K562 (cell line): ENCODE measurements at regions not wholly inside any gene's neighbourhood (a gene's known extent, or its start where the extent isn't known, plus 50 kb on each side); places are given as distances from the start of the nearest gene placed in this dataset.

ENCODE experiments used
- ATAC-seq: fragments of 200-7000 bp; cut with Tn5 transposase; 3 replicates; pipeline ENCODE4 v1.9.1; 2020; ENCODE audit warnings: moderate library complexity
- BruUV-seq: library from RNA; stranded (reverse); fragments of 400-500 nt; replicated peaks from 2 replicates; lab custom pipeline; 2021; lab: Mats Ljungman, UMichigan
- CTCF ChIA-PET: fragments of 300-600 bp; formaldehyde crosslinking; extraction: SDS; loops from one replicate; lab custom pipeline; 2021; ENCODE audit warnings: low intra/inter-chr PET ratio; lab: Yijun Ruan, JAX
- POLR2A ChIA-PET: fragments of 300-600, 350-650 bp; sonication (Branson Sonifier 250); formaldehyde crosslinking; extraction: SDS; loops from one replicate; lab custom pipeline; 2021; ENCODE audit warnings: antibody characterized with exemption, inconsistent platforms; lab: Yijun Ruan, JAX
- DNase-seq, 4 experiments: peaks; one replicate each; pipeline versions ENCODE4 v3.0.0 to v3.0.0-alpha.2; 2011 to 2018; ENCODE audit warnings: low spot score in 3 of 4, mixed read lengths in 3 of 4; ENCODE audit errors: extremely low read depth in 1 of 4
- FAIRE-seq: peaks from 2 replicates; lab custom pipeline; 2011; peaks lifted over from hg19 to GRCh38; lab: Jason Lieb, UNC
- H2AFZ ChIP-seq: 2 replicates; pipeline ENCODE4 v1.6.0; 2011; ENCODE audit warnings: low read depth, low read length, control low read depth, inconsistent platforms
- H3K27ac ChIP-seq: fragments of 200-600 bp; 3 replicates; pipeline ENCODE4 v1.8.0; 2011; ENCODE audit warnings: low read depth, mild to moderate bottlenecking, control low read depth, inconsistent platforms, low read length, moderate library complexity, mixed read lengths; ENCODE audit errors: extremely low read depth
- H3K27me3 ChIP-seq, 2 experiments: fragments of 300-600 bp in 1 of 2; 2 replicates in 1 of 2; 3 replicates in 1 of 2; pipeline versions ENCODE4 v1.6.0 to v1.8.0; 2011; ENCODE audit warnings: inconsistent platforms in 2 of 2, low read length in 2 of 2, mild to moderate bottlenecking in 1 of 2, mixed read lengths in 1 of 2, moderate library complexity in 1 of 2; ENCODE audit not compliant: control insufficient read depth in 2 of 2, insufficient read depth in 2 of 2
- H3K36me3 ChIP-seq: fragments of 300-600 bp; 3 replicates; pipeline ENCODE4 v1.8.0; 2011; ENCODE audit warnings: mild to moderate bottlenecking, low read length, inconsistent platforms; ENCODE audit not compliant: control insufficient read depth, insufficient read depth
- H3K4me1 ChIP-seq, 2 experiments: fragments of 200-600 bp in 1 of 2; replicated peaks in 1 of 2; 2 replicates in 1 of 2; 3 replicates in 1 of 2; pipeline versions ENCODE4 v1.5.1 to v1.8.0; 2011; ENCODE audit warnings: inconsistent platforms in 2 of 2, low read length in 2 of 2, mild to moderate bottlenecking in 1 of 2, mixed read lengths in 1 of 2, moderate library complexity in 1 of 2; ENCODE audit not compliant: control insufficient read depth in 2 of 2, insufficient read depth in 2 of 2
- H3K4me2 ChIP-seq: 2 replicates; pipeline ENCODE4 v1.6.1; 2011; ENCODE audit warnings: low read length, control low read depth, inconsistent platforms, mixed read lengths; ENCODE audit not compliant: insufficient read depth
- H3K4me3 ChIP-seq: fragments of 200-600 bp; sonication (generic), shearing (Covaris generic); 2 replicates; pipeline ENCODE4 v1.5.1; 2016; ENCODE audit warnings: control low read depth, inconsistent platforms
- H3K79me2 ChIP-seq: fragments of 200-600 bp; 3 replicates; pipeline ENCODE4 v1.8.0; 2011; ENCODE audit warnings: low read length, inconsistent platforms; ENCODE audit not compliant: control insufficient read depth, insufficient read depth
- H3K9ac ChIP-seq, 2 experiments: 2 replicates each; pipeline versions ENCODE4 v1.6.0 to v1.6.1; 2011; ENCODE audit warnings: low read depth in 2 of 2, low read length in 2 of 2, control low read depth in 1 of 2, inconsistent platforms in 1 of 2, mild to moderate bottlenecking in 1 of 2, mixed read lengths in 1 of 2; ENCODE audit not compliant: insufficient read depth in 1 of 2
- H3K9me1 ChIP-seq: one replicate; pipeline ENCODE4 v1.6.0; 2011; ENCODE audit warnings: inconsistent platforms, mild to moderate bottlenecking, low read length, moderate library complexity; ENCODE audit not compliant: control insufficient read depth, insufficient read depth
- H3K9me3 ChIP-seq: replicated peaks from 2 replicates; pipeline ENCODE4 v1.5.1; 2011; ENCODE audit warnings: low read depth, low read length, inconsistent platforms; ENCODE audit not compliant: control insufficient read depth, insufficient read depth
- H4K20me1 ChIP-seq: replicated peaks from 2 replicates; pipeline ENCODE4 v1.6.1; 2011; ENCODE audit warnings: low read length, inconsistent platforms, mixed read lengths; ENCODE audit not compliant: control insufficient read depth, insufficient read depth
- ATF3 ChIP-seq, 2 experiments: fragments of 450-650 bp in 1 of 2; sonication (generic) in 1 of 2; formaldehyde crosslinking in 1 of 2; IDR thresholded peaks in 1 of 2; conservative IDR thresholded peaks in 1 of 2; 2 replicates each; pipeline versions ENCODE4 v1.6.1 to v1.8.1; 2016 to 2023; ENCODE audit warnings: mild to moderate bottlenecking in 2 of 2, moderate library complexity in 2 of 2, inconsistent platforms in 1 of 2, missing genetic modification reagents in 1 of 2
- DIDO1 ChIP-seq: fragments of 450-650 bp; IDR thresholded peaks from 2 replicates; pipeline ENCODE4 v1.6.1; 2016; ENCODE audit warnings: low read depth, missing biosample characterization, missing genetic modification characterization
- MCM7 ChIP-seq, 2 experiments: fragments of 450-650 bp; IDR thresholded peaks; 2 replicates each; pipeline ENCODE4 v1.6.1; 2016 to 2018
- NR4A1 ChIP-seq, 2 experiments: fragments of 250-450 bp in 1 of 2; fragments of 450-650 bp in 1 of 2; sonication (Bioruptor Pico) in 1 of 2; IDR thresholded peaks; 2 replicates each; pipeline versions ENCODE4 v1.4.0 to v1.6.1; 2016 to 2020; ENCODE audit warnings: mild to moderate bottlenecking in 2 of 2, missing compliant biosample characterization in 1 of 2, missing genetic modification characterization in 1 of 2, moderate library complexity in 1 of 2
- POLR2A ChIP-seq: fragments of 450-650 bp; conservative IDR thresholded peaks from 2 replicates; pipeline ENCODE4 v1.6.1; 2016
- SP2 ChIP-seq: IDR thresholded peaks from 2 replicates; pipeline ENCODE4 v1.6.1; 2011; ENCODE audit warnings: mild to moderate bottlenecking, low read depth, low read length, moderate library complexity; ENCODE audit not compliant: poor library complexity, severe bottlenecking; ENCODE audit errors: extremely low read depth
- ZNF277 ChIP-seq: fragments of 250-450 bp; sonication (Bioruptor Pico); IDR thresholded peaks from 2 replicates; pipeline ENCODE4 v1.8.0; 2022; ENCODE audit warnings: inconsistent platforms, mild to moderate bottlenecking, moderate library complexity, borderline replicate concordance
- ZNF324 ChIP-seq: fragments of 250-450 bp; sonication (Bioruptor Pico); IDR thresholded peaks from 2 replicates; pipeline ENCODE4 v1.4.0; 2020; ENCODE audit warnings: mild to moderate bottlenecking
- ZNF407 ChIP-seq: fragments of 450-650 bp; IDR thresholded peaks from 2 replicates; pipeline ENCODE4 v1.6.1; 2016; ENCODE audit warnings: low read depth
- ZNF76 ChIP-seq: fragments of 250-450 bp; sonication (Bioruptor Pico); IDR thresholded peaks from 2 replicates; pipeline ENCODE4 v1.4.0; 2020; ENCODE audit warnings: mild to moderate bottlenecking, moderate library complexity, borderline replicate concordance
- ZNF778 ChIP-seq: fragments of 450-650 bp; formaldehyde crosslinking; IDR thresholded peaks from 2 replicates; pipeline ENCODE4 v1.4.0; 2020; ENCODE audit warnings: mild to moderate bottlenecking, moderate library complexity
- WGBS: fragments of 100-300 bp; shearing (Covaris generic); methylation state at CpG from one replicate; pipeline ENCODE4 v1.1.6; 2016; ENCODE audit warnings: low coverage, mixed read lengths; ENCODE audit not compliant: insufficient coverage; ENCODE audit errors: missing lambda C conversion rate; 5-methylcytosine and 5-hydroxymethylcytosine counted together
- in situ Hi-C: fragments of 300-500 bp; cut with MboI; formaldehyde crosslinking; loops from 4 replicates; pipeline ENCODE4 v1.15.0; 2018; ENCODE audit warnings: inconsistent platforms, mixed read lengths
- intact Hi-C: fragments of 100-400 bp; cut with micrococcal nuclease; formaldehyde crosslinking; loops from 2 replicates; pipeline ENCODE4 v1.14.2; 2022

- no peak overlapping the region for H3K27ac ChIP-seq
- no peaks in the 10 kb centered on the region for H3K79me2 ChIP-seq
- TF ChIP-seq SP2 (no peak), ZNF778 (CRISPR knock-in tag) (no peak), ZNF277 (CRISPR knock-in tag) (no peak), ZNF324 (CRISPR knock-in tag) (no peak), MCM7 (IDR thresholded peaks at IDR 0.05) (no peak), ATF3 (IDR thresholded peaks at IDR 0.05) (no peak), ATF3 (CRISPR knock-in tag; conservative IDR thresholded peaks at IDR 0.05) (no peak), ZNF407 (no peak), POLR2A (no peak), ZNF76 (CRISPR knock-in tag) (no peak), DIDO1 (tag) (no peak), NR4A1 (CRISPR knock-in tag; IDR thresholded peaks at IDR 0.05) (no peak), NR4A1 (tag; IDR thresholded peaks at IDR 0.05) (no peak)
These were observed 374.8 kb upstream of the CDH4 start for GRCh38 chr20:60877071-60877857.

More at GRCh38 chr20:60877071-60877857, 374.8 kb upstream of the CDH4 start:
- FAIRE-seq (no peak), ATAC-seq (no peak), DNase-seq (no peak)
- H4K20me1 ChIP-seq, result no peaks in the 10 kb centered on the region
- ChIA-PET POLR2A (interaction anchor here (0.6 kb wide), 1 partner anchor 17 kb away, joined by 3 read pairs; no protein-coding TSS in a partner anchor), CTCF (no interaction called here)
- no peaks in the 10 kb centered on the region for H3K9me3 ChIP-seq
- H3K9ac ChIP-seq, result no peak overlapping the region
- H3K9me1 ChIP-seq, result no peaks in the 10 kb centered on the region
- in situ Hi-C loops, result no loop called here
- no peak overlapping the region for H3K4me2 ChIP-seq
- no TSS peak for BruUV-seq
- no peaks in the 10 kb centered on the region for H3K4me1 ChIP-seq
- H3K4me3 ChIP-seq, result no peak overlapping the region
- WGBS, result 0% methylated on average over 14 of the region's 14 CpGs
- no peaks in the 10 kb centered on the region for H3K36me3 ChIP-seq
- H3K27me3 ChIP-seq, result peaks cover 0 to 18% of the 10 kb centered on the region in 2 experiments; a peak in 1 of 5 replicates
- intact Hi-C loops, result no loop called here
- no peak overlapping the region for H2AFZ ChIP-seq
